ENCODE measurements at regions not wholly inside any gene's neighbourhood (a gene's known extent, or its start where the extent isn't known, plus 50 kb on each side); places are given as distances from the start of the nearest gene placed in this dataset.

- no peak for DNase-seq (ENCODE audit: extremely low spot score)
- Histone ChIP-seq H3K27me3 (no peaks in the 10 kb centered on the region), H3K36me3 (no peaks in the 10 kb centered on the region), H3K9me3 (peaks cover 0 to 3% (median 0%) of the 10 kb centered on the region in 4 donors), H3K4me1 (peaks cover 0 to 9% (median 2%) of the 10 kb centered on the region in 4 donors), H3K27ac (replicated peaks in 1 of 4) (no peak overlapping the region), H3K4me3 (no peak overlapping the region)
- intact Hi-C loops (cut with DNase I): no loop called here
- TF ChIP-seq EP300 (IDR thresholded peaks at IDR 0.05): no peak
- no peak for TF ChIP-seq POLR2A (IDR thresholded peaks at IDR 0.05; ENCODE audit: low read depth)
- no peak for TF ChIP-seq CTCF (IDR thresholded peaks at IDR 0.05)
- no peak for TF ChIP-seq POLR2AphosphoS5 (IDR thresholded peaks at IDR 0.05)
- WGBS: 76% methylated on average over 2 of the region's 2 CpGs
These were observed 329.5 kb upstream of the JAG1 start for GRCh38 chr20:11003341-11003740.

GRCh38 chr20:11008444-11009033, 334.7 kb upstream of the JAG1 start:
- WGBS: 38% methylated on average over 7 of the region's 7 CpGs

DNA sequence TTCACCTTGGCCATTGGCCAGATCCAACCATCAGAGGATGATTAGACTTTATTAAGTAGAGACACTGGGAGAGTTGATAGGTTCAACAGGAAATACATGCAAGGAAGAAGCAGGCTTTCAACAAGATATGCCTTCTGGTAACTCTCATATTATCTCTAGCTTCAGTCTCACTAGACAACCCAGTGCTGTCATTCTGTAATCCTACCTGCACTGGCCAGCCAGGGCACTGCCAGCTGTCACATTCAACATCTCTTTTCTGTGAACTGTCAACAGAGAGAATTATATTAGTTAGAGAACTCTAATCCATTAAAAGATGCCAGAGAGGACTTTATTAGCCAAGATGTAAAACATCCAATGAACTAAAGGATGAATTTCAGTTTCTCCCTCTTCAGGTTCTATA, 337.9 kb upstream of the JAG1 start:
- TF ChIP-seq POLR2A (IDR thresholded peaks at IDR 0.05; ENCODE audit: low read depth) (no peak), CTCF (IDR thresholded peaks at IDR 0.05) (no peak), EP300 (IDR thresholded peaks at IDR 0.05) (no peak), POLR2AphosphoS5 (IDR thresholded peaks at IDR 0.05) (no peak)
- no peak overlapping the region for H3K4me3 ChIP-seq
- H3K27me3 ChIP-seq: no peaks in the 10 kb centered on the region
- no peaks in the 10 kb centered on the region for H3K36me3 ChIP-seq
- no peak for DNase-seq (ENCODE audit: extremely low spot score)
- H3K27ac ChIP-seq (replicated peaks in 1 of 4): no peak overlapping the region
- peaks cover 0 to 3% (median 0%) of the 10 kb centered on the region in 4 donors for H3K9me3 ChIP-seq
- intact Hi-C loops (cut with DNase I): no loop called here
- H3K4me1 ChIP-seq: peaks cover 0 to 6% (median 1%) of the 10 kb centered on the region in 4 donors

More at GRCh38 chr20:11008444-11009033, 334.7 kb upstream of the JAG1 start:
- peaks cover 0 to 3% (median 1%) of the 10 kb centered on the region in 4 donors for H3K4me1 ChIP-seq
- no peaks in the 10 kb centered on the region for H3K27me3 ChIP-seq
- no peaks in the 10 kb centered on the region for H3K36me3 ChIP-seq
- no peak for DNase-seq (ENCODE audit: extremely low spot score)
- no peak for TF ChIP-seq POLR2AphosphoS5 (IDR thresholded peaks at IDR 0.05)
- TF ChIP-seq CTCF (IDR thresholded peaks at IDR 0.05): no peak
- no peak for TF ChIP-seq EP300 (IDR thresholded peaks at IDR 0.05)
- TF ChIP-seq POLR2A (IDR thresholded peaks at IDR 0.05; ENCODE audit: low read depth): no peak
- H3K4me3 ChIP-seq: no peak overlapping the region
- intact Hi-C loops (cut with DNase I): no loop called here
- H3K27ac ChIP-seq (replicated peaks in 1 of 4): no peak overlapping the region
- peaks cover 0 to 3% (median 0%) of the 10 kb centered on the region in 4 donors for H3K9me3 ChIP-seq

GRCh38 chr20:11012975-11013374, 339.2 kb upstream of the JAG1 start:
- Histone ChIP-seq H3K27ac (replicated peaks in 1 of 4) (peak overlapping the region in 1 of 4 donors; percentile 60), H3K4me1 (peaks cover 0 to 6% (median 1%) of the 10 kb centered on the region in 4 donors), H3K27me3 (no peaks in the 10 kb centered on the region), H3K4me3 (no peak overlapping the region), H3K9me3 (no peaks in the 10 kb centered on the region), H3K36me3 (no peaks in the 10 kb centered on the region)
- intact Hi-C loops (cut with DNase I): no loop called here
- no peak for DNase-seq (ENCODE audit: extremely low spot score)
- TF ChIP-seq CTCF (IDR thresholded peaks at IDR 0.05) (no peak), POLR2A (IDR thresholded peaks at IDR 0.05; ENCODE audit: low read depth) (no peak), EP300 (IDR thresholded peaks at IDR 0.05) (no peak), POLR2AphosphoS5 (IDR thresholded peaks at IDR 0.05) (no peak)
- 39% methylated on average over 2 of the region's 2 CpGs for WGBS

DNA sequence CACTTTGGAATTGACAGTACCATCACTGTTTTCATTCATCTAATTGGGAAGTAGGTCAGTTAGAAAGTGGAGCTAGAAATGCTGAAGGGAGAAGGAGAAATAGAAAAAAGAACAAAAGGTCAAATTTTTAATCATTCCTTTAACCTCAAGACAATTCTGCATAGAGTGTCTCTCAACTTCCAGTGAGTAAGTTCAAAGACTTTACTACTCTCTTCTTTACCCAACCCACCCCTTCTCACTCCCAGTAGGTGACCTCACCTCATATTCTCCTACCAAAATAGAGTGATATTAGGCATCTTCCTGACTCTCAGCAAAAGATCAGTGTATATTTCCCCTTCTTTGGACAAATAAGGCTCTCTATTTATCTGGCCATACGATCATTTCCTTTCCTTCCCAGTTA, 340.0 kb upstream of the JAG1 start:
- 65% methylated on average over 1 of the region's 1 CpG for WGBS
- Histone ChIP-seq H3K36me3 (no peaks in the 10 kb centered on the region), H3K9me3 (no peaks in the 10 kb centered on the region), H3K27ac (replicated peaks in 1 of 4) (peak overlapping the region in 3 of 4 donors; percentile 28 to 60 (median 31)), H3K4me1 (peaks cover 0 to 6% (median 1%) of the 10 kb centered on the region in 4 donors), H3K4me3 (no peak overlapping the region), H3K27me3 (no peaks in the 10 kb centered on the region)
- intact Hi-C loops (cut with DNase I): no loop called here
- no peak for DNase-seq (ENCODE audit: extremely low spot score)
- TF ChIP-seq POLR2AphosphoS5 (IDR thresholded peaks at IDR 0.05) (no peak), CTCF (IDR thresholded peaks at IDR 0.05) (no peak), EP300 (IDR thresholded peaks at IDR 0.05) (no peak), POLR2A (IDR thresholded peaks at IDR 0.05; ENCODE audit: low read depth) (no peak)
